SK-N-SH (cell line): ENCODE measurements at regions not wholly inside any gene's neighbourhood (a gene's known extent, or its start where the extent isn't known, plus 50 kb on each side); places are given as distances from the start of the nearest gene placed in this dataset.

Experiments used
- EZH2phosphoT487 ChIP-seq: fragments of 200-600 bp; sonication (generic); IDR thresholded peaks from 2 replicates; pipeline ENCODE4 v1.6.1; 2017; ENCODE audit warnings: low read depth, mixed run types, mild to moderate bottlenecking, antibody characterized with exemption, moderate library complexity, borderline replicate concordance
- GABPA ChIP-seq: IDR thresholded peaks from 2 replicates; pipeline ENCODE4 v1.4.0; 2012; ENCODE audit warnings: low read depth, mild to moderate bottlenecking
- NRF1 ChIP-seq: IDR thresholded peaks from 2 replicates; pipeline ENCODE4 v1.6.1; 2012; ENCODE audit warnings: low read depth, mild to moderate bottlenecking, low read length
- TF ChIP-seq, protein P1 (sequence below): IDR thresholded peaks from 2 replicates; pipeline ENCODE4 v1.4.0; 2012; ENCODE audit warnings: low read depth, borderline replicate concordance
- TF ChIP-seq, protein P2 (sequence below): fragments of 200-600 bp; sonication (generic); IDR thresholded peaks from 2 replicates; pipeline ENCODE4 v1.6.1; 2017; ENCODE audit warnings: antibody characterized with exemption, mild to moderate bottlenecking, moderate library complexity
- TF ChIP-seq, protein P3 (sequence below): fragments of 150-350 bp; IDR thresholded peaks from 2 replicates; pipeline ENCODE4 v1.6.1; 2017; ENCODE audit warnings: antibody characterized with exemption, low read length, low read depth, borderline replicate concordance

DNA sequence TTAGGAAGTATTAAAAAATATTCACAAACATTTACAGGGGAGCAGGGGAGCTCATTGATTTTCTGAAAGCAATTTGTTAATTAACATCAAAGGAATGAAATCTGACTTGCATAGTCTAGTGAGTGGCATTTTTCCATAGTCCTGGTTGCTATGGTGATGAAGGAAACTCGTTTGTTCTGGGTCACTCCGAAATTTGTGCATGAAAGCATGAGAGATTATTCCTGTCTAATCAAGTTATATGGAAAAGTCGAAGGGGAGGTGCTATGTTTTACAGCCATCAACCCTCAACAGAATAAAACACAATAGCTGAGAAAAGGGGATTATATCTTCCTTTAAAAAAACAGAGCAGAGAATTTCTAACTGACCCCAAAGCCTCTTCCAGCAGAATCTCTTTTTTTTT is 1495.7 kb upstream of the WWC1 start:
- TF ChIP-seq NRF1 (no peak), EZH2phosphoT487 (no peak), GABPA (no peak)
- TF ChIP-seq, protein P1, sequence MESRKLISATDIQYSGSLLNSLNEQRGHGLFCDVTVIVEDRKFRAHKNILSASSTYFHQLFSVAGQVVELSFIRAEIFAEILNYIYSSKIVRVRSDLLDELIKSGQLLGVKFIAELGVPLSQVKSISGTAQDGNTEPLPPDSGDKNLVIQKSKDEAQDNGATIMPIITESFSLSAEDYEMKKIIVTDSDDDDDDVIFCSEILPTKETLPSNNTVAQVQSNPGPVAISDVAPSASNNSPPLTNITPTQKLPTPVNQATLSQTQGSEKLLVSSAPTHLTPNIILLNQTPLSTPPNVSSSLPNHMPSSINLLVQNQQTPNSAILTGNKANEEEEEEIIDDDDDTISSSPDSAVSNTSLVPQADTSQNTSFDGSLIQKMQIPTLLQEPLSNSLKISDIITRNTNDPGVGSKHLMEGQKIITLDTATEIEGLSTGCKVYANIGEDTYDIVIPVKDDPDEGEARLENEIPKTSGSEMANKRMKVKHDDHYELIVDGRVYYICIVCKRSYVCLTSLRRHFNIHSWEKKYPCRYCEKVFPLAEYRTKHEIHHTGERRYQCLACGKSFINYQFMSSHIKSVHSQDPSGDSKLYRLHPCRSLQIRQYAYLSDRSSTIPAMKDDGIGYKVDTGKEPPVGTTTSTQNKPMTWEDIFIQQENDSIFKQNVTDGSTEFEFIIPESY: no peak
- TF ChIP-seq, protein P2, sequence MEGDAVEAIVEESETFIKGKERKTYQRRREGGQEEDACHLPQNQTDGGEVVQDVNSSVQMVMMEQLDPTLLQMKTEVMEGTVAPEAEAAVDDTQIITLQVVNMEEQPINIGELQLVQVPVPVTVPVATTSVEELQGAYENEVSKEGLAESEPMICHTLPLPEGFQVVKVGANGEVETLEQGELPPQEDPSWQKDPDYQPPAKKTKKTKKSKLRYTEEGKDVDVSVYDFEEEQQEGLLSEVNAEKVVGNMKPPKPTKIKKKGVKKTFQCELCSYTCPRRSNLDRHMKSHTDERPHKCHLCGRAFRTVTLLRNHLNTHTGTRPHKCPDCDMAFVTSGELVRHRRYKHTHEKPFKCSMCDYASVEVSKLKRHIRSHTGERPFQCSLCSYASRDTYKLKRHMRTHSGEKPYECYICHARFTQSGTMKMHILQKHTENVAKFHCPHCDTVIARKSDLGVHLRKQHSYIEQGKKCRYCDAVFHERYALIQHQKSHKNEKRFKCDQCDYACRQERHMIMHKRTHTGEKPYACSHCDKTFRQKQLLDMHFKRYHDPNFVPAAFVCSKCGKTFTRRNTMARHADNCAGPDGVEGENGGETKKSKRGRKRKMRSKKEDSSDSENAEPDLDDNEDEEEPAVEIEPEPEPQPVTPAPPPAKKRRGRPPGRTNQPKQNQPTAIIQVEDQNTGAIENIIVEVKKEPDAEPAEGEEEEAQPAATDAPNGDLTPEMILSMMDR: no peak
- TF ChIP-seq, protein P3, sequence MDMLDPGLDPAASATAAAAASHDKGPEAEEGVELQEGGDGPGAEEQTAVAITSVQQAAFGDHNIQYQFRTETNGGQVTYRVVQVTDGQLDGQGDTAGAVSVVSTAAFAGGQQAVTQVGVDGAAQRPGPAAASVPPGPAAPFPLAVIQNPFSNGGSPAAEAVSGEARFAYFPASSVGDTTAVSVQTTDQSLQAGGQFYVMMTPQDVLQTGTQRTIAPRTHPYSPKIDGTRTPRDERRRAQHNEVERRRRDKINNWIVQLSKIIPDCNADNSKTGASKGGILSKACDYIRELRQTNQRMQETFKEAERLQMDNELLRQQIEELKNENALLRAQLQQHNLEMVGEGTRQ: no peak
